ENCODE measurements at regions not wholly inside any gene's neighbourhood (a gene's known extent, or its start where the extent isn't known, plus 50 kb on each side); places are given as distances from the start of the nearest gene placed in this dataset.
"Not testable (repeated sequence)": the region's sequence is repeated elsewhere in the genome, so short reads cannot be mapped to it uniquely, and the experiment has no call there.

- no peak for DNase-seq (ENCODE audit: low read depth)
Measured at GRCh38 chr12:111271674-111272418, 97.0 kb downstream of the PHETA1 start.

- no peak for DNase-seq (ENCODE audit: low read depth)
Measured at GRCh38 chr12:111270774-111271173, 98.1 kb downstream of the PHETA1 start.

- DNase-seq (ENCODE audit: low read depth): no peak
Measured at GRCh38 chr12:111270239-111270638, 98.7 kb downstream of the PHETA1 start.

GRCh38 chr12:111269718-111270117 is 99.2 kb downstream of the PHETA1 start:
- DNase-seq (ENCODE audit: low read depth): no peak

- no peak for DNase-seq (ENCODE audit: low read depth)
Measured at GRCh38 chr12:111268738-111269572, 99.9 kb downstream of the PHETA1 start.

GRCh38 chr12:111267144-111267543 is 101.8 kb downstream of the PHETA1 start:
- no peak for DNase-seq (ENCODE audit: low read depth)

- no peak for DNase-seq (ENCODE audit: low read depth)
Measured at GRCh38 chr12:111261911-111262676, 106.8 kb downstream of the PHETA1 start.

- no peak for DNase-seq (ENCODE audit: low read depth)
Measured at GRCh38 chr12:111260732-111261131, 108.2 kb downstream of the PHETA1 start.

- no peak for DNase-seq (ENCODE audit: low read depth)
Measured at GRCh38 chr12:111259231-111259630, 109.7 kb downstream of the PHETA1 start.

GRCh38 chr12:111258081-111258480 is 110.8 kb downstream of the PHETA1 start:
- not testable (repeated sequence) for DNase-seq (ENCODE audit: low read depth)

GRCh38 chr12:111257435-111257902 is 111.4 kb downstream of the PHETA1 start:
- no peak for DNase-seq (ENCODE audit: low read depth)

- DNase-seq (ENCODE audit: low read depth): no peak
Measured at GRCh38 chr12:111256629-111257434, 112.1 kb downstream of the PHETA1 start.

- DNase-seq (ENCODE audit: low read depth): no peak
Measured at GRCh38 chr12:111255261-111255660, 113.6 kb downstream of the PHETA1 start.

GRCh38 chr12:111254106-111254505 is 114.8 kb downstream of the PHETA1 start:
- DNase-seq (ENCODE audit: low read depth): no peak

- DNase-seq (ENCODE audit: low read depth): no peak
Measured at GRCh38 chr12:111253213-111253612, 115.7 kb downstream of the PHETA1 start.

- DNase-seq (ENCODE audit: low read depth): no peak
Measured at GRCh38 chr12:111251787-111252186, 117.1 kb downstream of the PHETA1 start.

- no peak for DNase-seq (ENCODE audit: low read depth)
Measured at GRCh38 chr12:111251058-111251730, 117.7 kb downstream of the PHETA1 start.

GRCh38 chr12:111250251-111250881 is 118.5 kb downstream of the PHETA1 start:
- no peak for DNase-seq (ENCODE audit: low read depth)

GRCh38 chr12:111249757-111250156 is 119.1 kb downstream of the PHETA1 start:
- DNase-seq (ENCODE audit: low read depth): no peak

- DNase-seq (ENCODE audit: low read depth): no peak
Measured at GRCh38 chr12:111249018-111249370, 119.9 kb downstream of the PHETA1 start.
